Astrocyte (in vitro differentiated cells and primary cell): ENCODE measurements at regions not wholly inside any gene's neighbourhood (a gene's known extent, or its start where the extent isn't known, plus 50 kb on each side); places are given as distances from the start of the nearest gene placed in this dataset.

ENCODE experiments used
- EZH2 ChIP-seq: IDR thresholded peaks from 2 replicates; pipeline ENCODE4 v1.6.1; 2012; ENCODE audit warnings: mild to moderate bottlenecking, low read length, inconsistent platforms; ENCODE audit not compliant: insufficient read depth
- TF ChIP-seq, protein P1 (sequence below): IDR thresholded peaks from 2 replicates; pipeline ENCODE4 v1.5.1; 2011; ENCODE audit warnings: low read depth, mild to moderate bottlenecking, inconsistent platforms, low read length, moderate library complexity; ENCODE audit not compliant: insufficient read depth

- TF ChIP-seq, protein P1, sequence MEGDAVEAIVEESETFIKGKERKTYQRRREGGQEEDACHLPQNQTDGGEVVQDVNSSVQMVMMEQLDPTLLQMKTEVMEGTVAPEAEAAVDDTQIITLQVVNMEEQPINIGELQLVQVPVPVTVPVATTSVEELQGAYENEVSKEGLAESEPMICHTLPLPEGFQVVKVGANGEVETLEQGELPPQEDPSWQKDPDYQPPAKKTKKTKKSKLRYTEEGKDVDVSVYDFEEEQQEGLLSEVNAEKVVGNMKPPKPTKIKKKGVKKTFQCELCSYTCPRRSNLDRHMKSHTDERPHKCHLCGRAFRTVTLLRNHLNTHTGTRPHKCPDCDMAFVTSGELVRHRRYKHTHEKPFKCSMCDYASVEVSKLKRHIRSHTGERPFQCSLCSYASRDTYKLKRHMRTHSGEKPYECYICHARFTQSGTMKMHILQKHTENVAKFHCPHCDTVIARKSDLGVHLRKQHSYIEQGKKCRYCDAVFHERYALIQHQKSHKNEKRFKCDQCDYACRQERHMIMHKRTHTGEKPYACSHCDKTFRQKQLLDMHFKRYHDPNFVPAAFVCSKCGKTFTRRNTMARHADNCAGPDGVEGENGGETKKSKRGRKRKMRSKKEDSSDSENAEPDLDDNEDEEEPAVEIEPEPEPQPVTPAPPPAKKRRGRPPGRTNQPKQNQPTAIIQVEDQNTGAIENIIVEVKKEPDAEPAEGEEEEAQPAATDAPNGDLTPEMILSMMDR: no peak
- TF ChIP-seq EZH2: no peak
Measured at GRCh38 chr10:124287791-124288190, 130.9 kb downstream of the OAT start.
